ENCODE measurements at regions not wholly inside any gene's neighbourhood (a gene's known extent, or its start where the extent isn't known, plus 50 kb on each side); places are given as distances from the start of the nearest gene placed in this dataset.
"Not testable (repeated sequence)": the region's sequence is repeated elsewhere in the genome, so short reads cannot be mapped to it uniquely, and the experiment has no call there.

DNA sequence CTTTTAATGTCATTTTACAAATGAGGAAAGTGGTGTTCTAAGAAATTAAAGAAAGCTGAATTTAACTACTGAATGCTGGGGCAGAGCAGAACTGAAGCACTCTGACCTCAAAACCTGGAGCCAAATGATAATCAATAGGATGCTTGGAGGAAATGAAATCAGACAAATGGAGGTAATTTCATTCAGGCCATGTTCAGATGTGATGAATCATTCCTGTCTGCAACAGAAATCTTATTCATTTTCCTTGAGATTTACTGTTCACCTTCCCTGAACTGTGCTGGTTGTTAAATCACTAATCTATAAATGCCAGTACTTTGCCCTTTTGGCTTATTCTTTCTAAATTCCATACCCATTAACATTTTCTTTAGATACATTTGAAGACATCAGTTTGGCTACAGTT is 85.6 kb upstream of the SNX7 start:
- ChIA-PET POLR2A (no interaction called here), CTCF (no interaction called here)

DNA sequence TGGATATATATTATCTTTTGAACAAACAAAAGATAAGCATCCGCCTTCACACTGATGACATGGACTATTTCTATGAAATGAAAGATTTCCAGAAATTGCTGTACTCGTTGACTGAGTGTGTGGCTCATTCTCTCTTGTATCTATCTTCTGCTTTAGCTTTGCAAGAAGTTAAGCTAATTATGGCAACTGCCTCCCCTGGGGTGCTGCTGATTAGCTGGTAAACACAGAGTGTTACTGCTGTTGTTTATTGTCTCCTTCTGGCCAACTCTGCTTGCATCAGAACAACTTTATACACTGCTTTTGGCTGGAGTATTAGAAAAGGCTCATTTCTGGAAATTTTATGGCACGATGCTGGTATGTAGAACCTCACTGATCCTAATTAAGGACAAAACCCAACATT is 95.6 kb upstream of the SNX7 start:
- ChIA-PET CTCF (no interaction called here), POLR2A (no interaction called here)

DNA sequence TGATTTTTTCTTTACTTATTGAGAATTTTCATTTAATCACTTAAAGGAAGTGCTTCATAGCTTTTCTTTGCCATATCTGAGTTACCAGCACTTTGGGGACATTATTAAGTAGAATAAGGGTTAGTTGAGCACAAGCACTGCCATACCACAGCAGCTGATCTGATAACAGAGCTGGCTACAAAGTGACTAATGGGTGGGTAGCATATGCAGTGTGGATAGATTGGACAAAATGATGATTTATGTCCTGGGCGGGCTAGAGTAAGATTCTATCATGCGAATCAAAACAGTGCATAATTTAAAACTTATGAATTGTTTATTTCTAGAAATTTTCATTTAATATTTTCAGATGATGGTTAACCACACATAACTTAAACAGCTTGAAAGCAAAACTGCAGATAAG is 102.2 kb upstream of the SNX7 start:
- POLR2A ChIA-PET: no interaction called here
- CTCF ChIA-PET: no interaction called here

DNA sequence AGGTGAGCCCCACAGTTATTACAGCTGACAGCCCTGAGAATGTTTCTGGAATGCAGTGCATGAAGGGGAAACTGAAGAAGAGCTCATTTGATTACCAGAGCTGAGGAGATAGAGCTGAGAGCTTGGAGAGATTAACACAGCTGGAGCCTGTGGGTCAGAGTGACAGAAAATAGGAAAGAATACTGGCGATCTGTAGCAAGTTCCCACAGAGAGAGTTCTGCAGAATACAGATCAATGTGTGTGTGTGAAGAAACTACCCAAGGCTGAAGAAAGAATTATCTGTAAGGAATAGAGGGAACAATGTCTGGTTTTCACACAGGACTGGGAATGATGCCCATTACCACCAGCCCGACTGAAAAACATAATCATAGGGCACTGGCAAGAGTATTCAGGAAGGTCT is 103.6 kb upstream of the SNX7 start:
- ChIA-PET CTCF (no interaction called here), POLR2A (no interaction called here)

DNA sequence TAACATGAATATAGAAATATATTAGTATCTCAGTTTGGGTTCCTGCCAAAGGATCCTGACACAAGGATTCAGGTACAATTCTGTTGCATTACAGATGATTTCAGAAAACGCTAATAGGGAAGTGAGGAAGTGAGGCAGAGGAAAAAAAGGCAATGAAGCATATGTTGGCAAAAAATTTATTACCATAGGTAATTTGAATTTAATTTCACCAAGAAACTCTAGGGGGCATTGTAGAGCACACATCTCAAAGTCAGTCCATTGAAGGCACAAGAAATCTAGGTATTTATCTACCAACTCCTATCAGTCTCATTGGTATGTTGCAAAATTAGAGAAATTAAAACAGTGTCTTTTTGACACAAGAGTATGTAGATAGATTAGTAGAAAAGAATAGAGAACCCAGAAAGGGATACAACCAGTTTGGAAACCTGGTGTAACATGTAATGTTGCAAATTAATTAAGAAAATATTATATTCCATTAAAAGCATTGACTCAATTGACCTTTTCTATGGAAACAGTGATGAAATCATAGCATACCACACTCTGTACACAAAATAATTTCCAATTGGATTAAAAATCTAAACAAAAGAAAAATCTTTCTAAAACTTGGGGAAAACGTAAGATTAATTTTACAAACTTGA is 104.9 kb upstream of the SNX7 start:
- POLR2A ChIA-PET: no interaction called here
- CTCF ChIA-PET: no interaction called here

DNA sequence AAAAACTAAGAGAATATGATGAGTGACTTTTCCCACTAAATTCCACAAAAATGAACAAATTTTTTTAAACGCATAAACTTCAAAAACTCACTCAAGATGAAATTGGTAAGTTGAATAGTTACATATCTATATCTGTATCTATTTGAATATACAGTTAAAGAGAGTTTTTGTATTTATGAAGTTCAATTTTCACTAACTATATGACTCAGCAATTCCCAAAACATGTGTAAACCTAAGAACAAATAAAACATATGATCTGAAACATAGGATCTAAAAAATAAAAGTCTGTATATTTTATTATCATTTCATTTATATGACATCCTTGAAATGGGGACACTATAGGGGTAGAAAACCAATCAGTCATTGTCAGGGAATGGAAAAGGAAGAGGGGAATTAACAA is 105.7 kb upstream of the SNX7 start:
- ChIA-PET POLR2A (no interaction called here), CTCF (no interaction called here)

DNA sequence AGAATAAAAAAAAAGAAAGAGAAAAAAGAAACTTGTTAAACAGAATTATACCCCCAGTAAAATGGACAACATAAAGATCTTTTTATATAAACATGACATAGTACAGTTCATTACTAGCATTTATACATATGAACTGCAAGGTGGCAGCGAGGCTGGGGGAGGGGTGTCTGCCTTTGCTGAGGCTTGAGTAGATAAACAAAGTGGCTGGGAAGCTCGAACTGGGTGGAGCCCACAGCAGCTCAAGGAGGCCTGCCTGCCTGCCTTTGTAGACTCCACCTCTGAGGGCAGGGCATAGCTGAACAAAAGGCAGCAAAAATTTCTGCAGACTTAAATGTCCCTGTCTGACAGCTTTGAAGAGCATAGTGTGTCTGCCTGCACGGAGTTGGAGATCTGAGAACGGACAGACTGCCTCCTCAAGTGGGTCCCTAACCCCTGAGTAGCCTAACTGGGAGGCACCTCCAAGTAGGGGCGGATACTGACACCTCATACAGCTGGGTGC is 108.9 kb upstream of the SNX7 start:
- POLR2A ChIA-PET, CTCF ChIA-PET: not testable (repeated sequence)

DNA sequence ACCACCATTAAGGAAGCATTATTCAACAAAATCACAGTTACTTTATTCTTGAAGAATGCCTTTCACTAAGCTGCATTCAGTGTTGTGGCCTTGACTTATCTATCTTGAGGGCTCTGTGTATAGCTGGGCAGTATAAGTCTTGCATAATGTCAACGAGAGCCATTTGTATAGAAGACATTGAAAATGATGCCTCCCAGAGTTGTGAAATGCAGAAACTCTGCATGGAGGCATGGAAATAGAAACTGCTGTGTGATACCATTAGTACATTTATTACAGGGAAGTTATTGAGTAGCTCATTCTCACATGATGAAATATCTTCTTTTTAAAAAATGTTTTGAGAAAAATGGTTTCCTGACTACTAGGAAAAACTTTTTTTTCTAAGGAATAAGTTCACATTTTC is 111.4 kb upstream of the SNX7 start:
- ChIA-PET POLR2A (no interaction called here), CTCF (no interaction called here)

DNA sequence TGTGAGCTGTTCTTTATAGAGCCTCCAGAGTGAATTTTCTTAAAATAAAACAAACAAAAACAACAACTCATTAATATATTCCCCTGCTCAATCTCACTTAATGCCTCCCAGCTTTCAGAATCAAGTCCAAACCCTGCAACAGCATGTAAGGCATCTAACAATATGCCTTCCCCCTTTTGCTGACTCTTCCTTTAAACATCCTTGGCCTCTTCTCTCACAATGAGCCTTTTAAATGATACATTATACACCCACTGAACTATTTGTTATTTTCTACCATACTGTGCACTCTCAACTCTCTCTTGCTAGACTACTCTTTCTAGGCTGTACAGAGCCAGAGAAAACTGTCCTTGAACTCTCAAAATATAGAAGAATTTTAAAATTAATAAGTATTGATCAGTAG is 115.2 kb upstream of the SNX7 start:
- ChIA-PET POLR2A (no interaction called here), CTCF (no interaction called here)

DNA sequence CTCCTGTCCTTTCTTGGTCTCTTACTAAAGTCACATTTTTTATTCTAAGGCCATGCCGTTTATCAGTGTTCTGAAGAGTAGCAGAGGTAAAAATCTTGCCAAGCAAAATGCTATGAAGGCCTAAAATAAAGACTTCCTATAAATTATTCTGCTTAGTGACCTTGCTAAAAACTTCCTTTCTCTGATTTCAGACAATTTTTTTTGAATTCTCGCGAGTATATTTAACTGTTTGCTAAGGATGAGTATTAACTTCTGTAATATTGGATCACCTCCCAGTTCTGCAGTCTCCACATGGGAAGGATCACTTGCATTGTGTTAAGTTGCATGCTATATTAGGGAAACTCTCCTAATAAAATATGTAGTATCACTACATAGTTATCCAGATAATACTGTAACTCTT is 123.4 kb upstream of the SNX7 start:
- ChIA-PET POLR2A (no interaction called here), CTCF (no interaction called here)

DNA sequence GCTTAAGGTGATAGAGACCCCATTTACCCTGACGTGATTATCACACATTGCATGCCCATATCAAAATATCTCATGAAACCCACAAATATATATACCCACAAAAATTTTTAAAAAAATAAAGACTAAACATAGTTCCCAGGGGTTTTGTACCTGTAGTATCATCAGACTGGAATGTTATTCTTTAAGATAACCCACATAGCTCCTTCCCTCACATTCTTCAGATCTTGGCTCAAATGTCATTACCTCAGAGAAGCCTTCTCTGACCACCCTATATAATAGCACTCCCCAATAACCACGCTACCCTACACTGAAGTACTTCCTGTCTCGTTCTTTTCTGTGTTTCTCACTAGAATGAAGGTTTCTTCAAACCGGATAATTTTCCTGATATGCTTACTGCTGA is 138.3 kb upstream of the SNX7 start:
- ChIA-PET POLR2A (no interaction called here), CTCF (no interaction called here)

DNA sequence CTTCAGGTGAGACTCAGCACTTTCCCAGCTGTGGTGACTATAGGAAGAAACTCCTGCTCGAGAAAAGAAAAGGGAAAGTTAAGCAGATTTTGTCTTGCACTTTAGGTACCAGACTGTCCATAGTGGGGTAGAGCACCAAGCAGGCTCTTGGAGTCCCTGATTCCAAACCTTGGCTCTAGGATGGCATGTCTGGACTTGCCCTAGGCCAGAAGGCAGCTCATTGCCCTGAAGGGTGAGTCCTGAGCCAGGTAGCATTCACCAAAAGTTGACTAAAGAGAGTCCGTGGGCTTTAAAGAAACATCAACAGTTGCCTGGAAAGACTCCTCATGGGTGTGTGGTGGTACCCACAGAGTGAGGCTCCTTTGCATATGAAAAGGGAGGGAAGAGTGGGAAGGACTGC is 145.2 kb upstream of the SNX7 start:
- POLR2A ChIA-PET: no interaction called here
- CTCF ChIA-PET: no interaction called here

DNA sequence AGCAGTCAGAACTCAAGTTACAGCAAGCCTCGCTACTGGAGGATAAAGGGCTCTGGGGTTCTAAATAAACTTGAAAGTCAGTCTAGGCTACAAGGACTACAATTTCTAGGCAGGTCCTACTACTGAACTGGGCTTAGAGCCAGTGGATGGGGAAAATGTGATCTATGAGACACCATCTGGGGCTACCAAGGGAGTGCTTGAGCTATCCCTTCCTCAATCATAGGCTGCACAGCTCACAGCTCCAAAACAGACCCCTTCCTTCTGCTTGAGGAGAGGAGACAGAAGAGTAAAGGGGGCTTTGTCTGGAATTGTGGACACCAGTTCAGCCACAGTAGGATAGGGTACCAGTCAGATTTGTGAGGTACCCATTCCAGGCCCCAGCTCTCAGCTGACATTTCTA is 145.8 kb upstream of the SNX7 start:
- ChIA-PET POLR2A (no interaction called here), CTCF (no interaction called here)

DNA sequence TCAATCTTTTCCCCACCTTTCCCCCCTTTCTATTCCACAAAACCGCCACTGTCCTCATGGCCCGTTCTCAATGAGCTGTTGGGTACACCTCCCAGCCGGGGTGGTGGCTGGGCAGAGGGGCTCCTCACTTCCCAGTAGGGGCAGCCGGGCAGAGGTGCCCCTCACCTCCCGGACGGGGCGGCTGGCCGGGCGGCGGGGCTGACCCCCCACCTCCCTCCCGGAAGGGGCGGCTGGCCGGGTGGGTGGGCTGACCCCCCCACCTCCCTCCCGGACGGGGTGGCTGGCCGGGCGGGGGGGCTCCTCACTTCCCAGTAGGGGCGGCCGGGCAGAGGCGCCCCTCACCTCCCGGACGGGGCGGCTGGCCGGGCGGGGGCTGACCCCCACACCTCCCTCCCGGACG is 149.3 kb upstream of the SNX7 start:
- CTCF ChIA-PET, POLR2A ChIA-PET: not testable (repeated sequence)

DNA sequence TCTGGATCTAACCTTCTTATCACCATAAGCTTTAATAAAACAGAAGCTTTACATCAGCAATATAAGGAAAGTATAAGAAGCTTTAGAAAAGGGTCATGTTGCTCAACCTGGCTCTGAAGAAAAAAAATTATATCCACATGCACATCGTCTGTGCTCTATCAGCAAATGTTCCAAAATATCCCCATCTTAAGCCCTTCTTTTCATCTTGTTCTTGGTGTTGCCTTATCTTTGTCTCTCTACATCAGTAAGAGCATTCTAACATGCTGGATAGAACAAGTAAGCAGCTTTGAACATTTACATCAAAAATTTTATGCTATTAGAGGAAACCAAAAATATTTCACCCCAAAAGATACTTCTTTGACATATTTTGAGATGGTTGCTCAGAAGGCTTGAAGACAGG is 157.8 kb upstream of the SNX7 start:
- POLR2A ChIA-PET: no interaction called here

DNA sequence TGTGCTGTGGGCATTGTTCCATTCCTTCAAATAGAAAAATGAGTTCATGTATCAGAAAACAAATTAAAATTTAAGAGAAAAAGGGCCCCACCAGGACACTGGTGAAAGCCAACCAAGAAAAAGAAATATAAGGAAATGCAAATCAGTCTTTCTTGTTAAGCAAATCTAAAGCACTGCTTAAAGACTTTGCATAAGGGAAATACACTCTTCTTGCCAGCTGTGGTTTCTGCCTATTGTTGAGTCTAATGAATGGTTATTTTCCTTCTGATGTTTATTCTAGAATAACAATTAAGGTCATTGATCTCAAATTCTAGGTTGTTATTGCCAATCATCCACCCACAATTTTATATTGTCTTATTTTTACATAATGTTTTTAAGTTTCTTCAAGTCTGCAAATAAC is 158.6 kb upstream of the SNX7 start:
- ChIA-PET POLR2A (no interaction called here), CTCF (no interaction called here)

More for the DNA sequence above, 157.8 kb upstream of the SNX7 start:
- CTCF ChIA-PET: no interaction called here

DNA sequence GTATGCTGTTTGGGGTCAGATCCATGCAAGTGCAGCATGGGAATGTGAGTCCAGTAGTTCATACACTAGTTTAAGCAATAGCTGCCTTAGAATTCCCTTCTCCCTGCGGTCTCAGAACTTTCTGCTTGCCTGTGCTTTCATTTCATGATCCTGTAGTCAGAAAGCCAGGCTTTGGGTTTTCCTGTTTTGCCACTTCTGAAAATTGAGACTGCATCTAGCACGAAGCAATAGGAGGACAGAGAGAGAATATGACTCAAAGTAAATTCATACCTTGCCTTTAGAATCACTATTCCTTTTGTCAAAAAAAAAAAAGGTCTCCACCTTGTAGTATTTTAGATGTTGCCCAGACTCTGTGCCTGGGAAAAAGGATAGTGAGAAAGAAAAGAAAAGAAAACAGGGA is 161.2 kb upstream of the SNX7 start:
- CTCF ChIA-PET: no interaction called here
- POLR2A ChIA-PET: no interaction called here

DNA sequence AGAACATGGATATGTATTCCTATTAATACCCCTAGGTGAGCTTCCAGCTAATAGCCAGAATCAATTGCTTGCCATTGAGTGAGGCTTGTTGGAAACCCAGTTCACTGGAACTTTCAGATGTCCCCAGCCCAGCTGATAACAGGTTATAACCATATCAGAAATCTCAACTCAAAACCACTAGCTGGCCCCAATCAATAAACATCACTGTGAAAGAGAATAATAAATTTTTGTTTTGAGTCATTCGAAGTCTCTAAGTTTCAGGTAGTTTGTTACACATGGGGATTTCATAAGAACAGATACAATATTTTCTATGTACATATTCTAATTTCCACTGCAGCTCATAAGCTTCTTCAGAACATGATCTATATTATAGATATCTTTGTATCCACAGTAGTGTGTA is 162.9 kb upstream of the SNX7 start:
- POLR2A ChIA-PET: no interaction called here
- CTCF ChIA-PET: no interaction called here

DNA sequence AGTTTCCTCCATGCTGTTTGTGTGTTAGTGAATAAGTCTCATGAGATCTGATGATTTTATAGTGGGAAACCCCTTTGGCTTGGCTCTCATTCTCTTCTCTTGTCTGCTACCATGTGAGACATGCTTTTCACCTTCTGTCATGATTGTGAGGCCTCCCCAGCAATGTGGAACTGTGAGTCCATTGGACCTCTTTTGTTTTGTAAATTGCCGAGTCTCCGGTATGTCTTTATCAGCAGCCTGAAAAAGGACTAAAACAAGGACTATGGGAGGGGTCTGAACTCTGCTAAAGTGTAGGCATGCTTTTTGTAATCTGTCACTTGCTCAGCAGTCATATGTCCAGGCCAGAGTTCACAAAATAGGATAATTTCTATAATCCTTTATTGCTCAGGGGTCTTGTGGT is 164.0 kb upstream of the SNX7 start:
- CTCF ChIA-PET: no interaction called here
- POLR2A ChIA-PET: no interaction called here

DNA sequence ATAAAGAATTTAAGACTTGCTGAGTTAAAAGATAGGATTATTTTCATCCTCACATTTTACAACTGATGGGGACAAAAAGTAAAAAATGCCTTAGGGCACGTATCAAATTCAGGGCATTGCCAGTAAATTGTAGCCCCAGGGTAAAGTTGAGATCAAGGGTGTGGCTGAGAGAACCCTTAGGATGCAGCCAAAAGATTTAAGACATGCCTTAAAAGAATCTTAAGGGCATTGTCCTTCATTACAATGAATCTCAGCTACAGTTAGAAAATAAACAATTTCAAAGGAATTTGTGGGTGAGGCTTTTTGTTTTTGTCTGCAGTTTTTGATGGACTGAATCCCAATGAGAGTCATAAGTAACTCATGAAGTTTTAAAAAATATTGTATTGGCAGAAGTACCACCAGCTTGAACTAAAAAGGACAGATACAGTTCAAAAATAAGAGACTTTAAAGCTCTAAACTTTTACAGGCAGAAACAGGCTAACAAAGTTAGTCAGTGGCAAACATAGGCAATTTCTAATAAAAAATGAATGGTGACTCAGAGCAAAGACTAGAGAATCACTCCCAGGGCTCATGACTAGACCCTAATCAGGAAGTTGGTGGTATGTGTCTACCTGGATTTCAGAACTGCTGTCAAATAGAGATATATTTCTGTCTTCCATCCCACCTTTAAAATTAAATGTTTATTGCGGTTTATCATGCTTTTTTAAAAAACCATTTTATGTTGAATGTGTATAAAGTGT is 165.1 kb upstream of the SNX7 start:
- CTCF ChIA-PET: no interaction called here
- POLR2A ChIA-PET: no interaction called here

DNA sequence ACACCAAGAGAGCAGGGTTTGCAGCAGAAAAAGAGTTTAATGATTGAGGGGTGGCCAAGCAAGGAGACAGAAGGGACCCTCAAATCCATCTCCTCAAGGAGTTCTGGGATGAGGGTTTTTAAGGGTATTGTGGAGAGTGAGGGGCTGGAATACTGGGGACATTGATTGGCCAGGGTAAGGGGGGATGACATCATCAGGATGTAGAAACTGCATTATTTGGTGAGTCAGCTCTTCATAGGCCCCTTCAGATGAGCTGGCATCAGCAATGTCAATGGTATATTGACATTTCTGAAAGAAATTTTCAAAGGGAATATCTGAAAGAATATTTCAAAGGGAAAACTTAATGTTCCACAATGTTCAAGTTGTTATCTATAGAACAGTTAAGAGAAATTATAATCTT is 168.1 kb upstream of the SNX7 start:
- CTCF ChIA-PET: no interaction called here
- POLR2A ChIA-PET: no interaction called here

DNA sequence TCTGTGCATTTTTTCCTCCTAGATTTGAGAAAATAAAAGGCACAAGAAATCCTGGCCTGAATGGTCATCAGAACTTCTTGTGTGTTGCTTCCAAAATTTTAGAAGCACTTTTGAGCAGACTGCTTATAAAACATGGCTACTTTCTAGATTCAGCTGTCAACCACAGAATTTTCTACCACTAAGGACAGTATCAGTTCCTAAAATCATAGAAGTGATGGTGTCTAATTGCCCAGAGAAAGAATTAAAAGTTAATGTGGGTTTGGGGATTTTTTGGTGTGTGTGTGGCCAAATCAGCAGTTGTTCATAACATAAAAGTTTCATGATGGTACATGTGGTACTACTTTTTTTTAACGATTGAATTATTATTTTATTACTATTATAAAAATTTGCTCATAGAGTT is 171.4 kb upstream of the SNX7 start:
- POLR2A ChIA-PET: no interaction called here
- CTCF ChIA-PET: no interaction called here

DNA sequence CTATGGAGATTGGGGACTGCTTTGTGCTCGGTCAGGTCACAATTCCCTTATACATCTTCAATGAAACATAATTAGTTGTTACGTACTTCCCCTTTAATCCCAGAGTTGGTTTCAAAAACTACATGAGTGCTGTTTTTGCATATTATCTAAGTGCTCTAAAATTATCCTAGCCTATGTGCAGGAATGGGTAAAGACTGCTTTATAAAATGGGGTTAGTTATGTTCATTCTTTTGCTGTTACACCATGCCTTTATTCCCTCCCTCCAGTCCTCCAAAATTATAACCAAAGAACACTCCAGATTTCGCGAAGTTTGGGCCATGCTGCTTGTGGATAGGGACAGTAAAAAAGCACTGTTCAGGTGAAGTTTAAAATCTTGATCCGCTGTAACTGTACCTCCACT is 173.9 kb upstream of the SNX7 start:
- CTCF ChIA-PET: no interaction called here
- POLR2A ChIA-PET: no interaction called here

All from activated CD8-positive, alpha-beta memory T cell treated with anti-CD3 and anti-CD28 coated beads for 36 hours (primary cell).